PC-3 (cell line): ENCODE measurements at regions not wholly inside any gene's neighbourhood (a gene's known extent, or its start where the extent isn't known, plus 50 kb on each side); places are given as distances from the start of the nearest gene placed in this dataset.

Experiments used
- ATAC-seq: fragments of 200-7000 bp; cut with Tn5 transposase; 2 replicates; pipeline ENCODE4 v1.9.1; 2020; ENCODE audit warnings: mild to moderate bottlenecking, moderate library complexity
- BruUV-seq: library from RNA; stranded (reverse); fragments of 400-500 nt; replicated peaks from 2 replicates; lab custom pipeline; 2021; lab: Mats Ljungman, UMichigan
- CTCF ChIA-PET: fragments of 300-600 bp; sonication (Branson Sonifier 250); formaldehyde crosslinking; loops from one replicate; lab custom pipeline; 2022; ENCODE audit warnings: antibody characterized with exemption; lab: Charles Lee
- POLR2A ChIA-PET: fragments of 300-600 bp; sonication (Branson Sonifier 250); formaldehyde crosslinking; loops from one replicate; lab custom pipeline; 2022; ENCODE audit warnings: antibody characterized with exemption; ENCODE audit not compliant: unreplicated experiment; lab: Charles Lee
- DNase-seq: peaks from one replicate; pipeline ENCODE4 v3.0.0-alpha.2; 2015
- H2AFZ ChIP-seq: fragments of 300-600 bp; sonication (generic); 2 replicates; pipeline ENCODE4 v1.6.0; 2016; ENCODE audit warnings: antibody characterized with exemption, low read length
- H3F3A ChIP-seq: fragments of 300-600 bp; sonication (generic); one replicate; pipeline ENCODE4 v1.6.0; 2017; ENCODE audit warnings: antibody characterized with exemption, low read length, control low read depth, mild to moderate bottlenecking; ENCODE audit not compliant: unreplicated experiment
- H3K27ac ChIP-seq: fragments of 300-600 bp; sonication (generic); 2 replicates; pipeline ENCODE4 v1.5.1; 2016; ENCODE audit warnings: mild to moderate bottlenecking, low read length
- H3K27me3 ChIP-seq: fragments of 300-600 bp; sonication (generic); 2 replicates; pipeline ENCODE4 v1.6.1; 2016; ENCODE audit warnings: low read length, mixed read lengths
- H3K36me3 ChIP-seq: fragments of 300-600 bp; sonication (generic); 2 replicates; pipeline ENCODE4 v1.6.1; 2016; ENCODE audit warnings: low read depth, mixed run types, low read length, mixed read lengths
- H3K4me1 ChIP-seq: fragments of 300-600 bp; sonication (generic); 2 replicates; pipeline ENCODE4 v1.5.1; 2016; ENCODE audit warnings: low read length; ENCODE audit not compliant: insufficient read depth
- H3K4me2 ChIP-seq: fragments of 300-600 bp; sonication (generic); 2 replicates; pipeline ENCODE4 v1.6.0; 2016; ENCODE audit warnings: low read length
- H3K4me3 ChIP-seq: fragments of 300-600 bp; sonication (generic); 2 replicates; pipeline ENCODE4 v1.5.1; 2016; ENCODE audit warnings: mild to moderate bottlenecking, low read length, mixed read lengths
- H3K79me2 ChIP-seq: fragments of 300-600 bp; sonication (generic); 2 replicates; pipeline ENCODE4 v1.6.1; 2017; ENCODE audit warnings: low read length, mixed read lengths
- H3K9ac ChIP-seq: fragments of 300-600 bp; sonication (generic); 2 replicates; pipeline ENCODE4 v1.6.0; 2016; ENCODE audit warnings: mild to moderate bottlenecking, low read length
- H3K9me2 ChIP-seq: fragments of 300-600 bp; sonication (generic); replicated peaks from 2 replicates; pipeline ENCODE4 v1.6.1; 2016; ENCODE audit warnings: mixed run types, low read length, mixed read lengths
- H3K9me3 ChIP-seq: fragments of 300-600 bp; sonication (generic); 2 replicates; pipeline ENCODE4 v1.6.1; 2016; ENCODE audit warnings: low read length, mixed read lengths
- H4K20me1 ChIP-seq: fragments of 300-600 bp; sonication (generic); 2 replicates; pipeline ENCODE4 v1.6.1; 2016; ENCODE audit warnings: low read length, mixed read lengths
- CTCF ChIP-seq: fragments of 300-600 bp; sonication (generic); conservative IDR thresholded peaks from 2 replicates; pipeline ENCODE4 v1.5.1; 2017; ENCODE audit warnings: antibody characterized with exemption, low read depth, mild to moderate bottlenecking, low read length
- EZH2 ChIP-seq: fragments of 300-600 bp; sonication (generic); IDR thresholded peaks from one replicate; pipeline ENCODE4 v1.6.1; 2017; ENCODE audit warnings: antibody characterized with exemption, mild to moderate bottlenecking, low read length; ENCODE audit not compliant: unreplicated experiment
- EZH2phosphoT487 ChIP-seq: fragments of 300-600 bp; sonication (generic); IDR thresholded peaks from 2 replicates; pipeline ENCODE4 v1.6.1; 2018; ENCODE audit warnings: mild to moderate bottlenecking, antibody characterized with exemption, low read length, borderline replicate concordance
- intact Hi-C: fragments of 100-400 bp; cut with micrococcal nuclease; formaldehyde crosslinking; loops from 2 replicates; pipeline ENCODE4 v1.9.0; 2023

- no peaks in the 10 kb centered on the region for H3F3A ChIP-seq
- H3K27me3 ChIP-seq: no peaks in the 10 kb centered on the region
- no peaks in the 10 kb centered on the region for H3K9me2 ChIP-seq
- ChIA-PET CTCF (no interaction called here), POLR2A (no interaction called here)
- no peaks in the 10 kb centered on the region for H3K9me3 ChIP-seq
- H3K4me2 ChIP-seq: no peak overlapping the region
- no peaks in the 10 kb centered on the region for H3K79me2 ChIP-seq
- no peak overlapping the region for H3K9ac ChIP-seq
- no peaks in the 10 kb centered on the region for H4K20me1 ChIP-seq
- ATAC-seq (no peak), DNase-seq (no peak)
- H3K27ac ChIP-seq: no peak overlapping the region
- H3K36me3 ChIP-seq: no peaks in the 10 kb centered on the region
- H3K4me3 ChIP-seq: no peak overlapping the region
- no peaks in the 10 kb centered on the region for H3K4me1 ChIP-seq
- intact Hi-C loops: no loop called here
- no TSS peak for BruUV-seq
- no peak overlapping the region for H2AFZ ChIP-seq
- TF ChIP-seq CTCF (no peak), EZH2 (no peak), EZH2phosphoT487 (no peak)
These were observed 587.1 kb downstream of the RBFOX1 start for GRCh38 chr16:7919782-7920181.

DNA sequence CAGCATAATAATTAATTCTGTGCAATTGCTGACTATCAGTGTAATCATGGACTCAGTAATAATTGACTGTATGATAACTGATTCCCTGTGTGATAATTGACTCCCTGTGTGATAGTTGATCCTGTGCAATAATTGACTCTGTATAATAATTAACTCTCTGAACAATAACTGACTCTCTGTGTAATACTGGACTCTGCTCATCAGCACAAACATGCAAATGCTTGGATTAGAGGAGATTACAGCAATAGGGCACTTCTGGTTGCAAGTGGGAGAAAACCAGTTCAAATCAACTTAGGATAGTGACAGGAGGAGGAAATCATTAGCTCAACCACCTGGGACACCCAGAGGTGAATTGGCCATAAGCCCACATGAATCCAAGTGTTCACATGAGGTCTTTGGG lies 582.1 kb downstream of the RBFOX1 start:
- no peak for TF ChIP-seq CTCF
- no peak for TF ChIP-seq EZH2
- no peak for TF ChIP-seq EZH2phosphoT487
- ATAC-seq (no peak), DNase-seq (no peak)
- intact Hi-C loops: no loop called here
- no TSS peak for BruUV-seq
- ChIA-PET CTCF (no interaction called here), POLR2A (no interaction called here)
- Histone ChIP-seq H4K20me1 (no peaks in the 10 kb centered on the region), H3K9ac (no peak overlapping the region), H3K27me3 (no peaks in the 10 kb centered on the region), H3K4me3 (no peak overlapping the region), H3K27ac (no peak overlapping the region), H3K9me2 (no peaks in the 10 kb centered on the region), H3K36me3 (no peaks in the 10 kb centered on the region), H3F3A (no peaks in the 10 kb centered on the region), H3K79me2 (no peaks in the 10 kb centered on the region), H3K4me1 (no peaks in the 10 kb centered on the region), H3K4me2 (no peak overlapping the region), H2AFZ (no peak overlapping the region), H3K9me3 (no peaks in the 10 kb centered on the region)

DNA sequence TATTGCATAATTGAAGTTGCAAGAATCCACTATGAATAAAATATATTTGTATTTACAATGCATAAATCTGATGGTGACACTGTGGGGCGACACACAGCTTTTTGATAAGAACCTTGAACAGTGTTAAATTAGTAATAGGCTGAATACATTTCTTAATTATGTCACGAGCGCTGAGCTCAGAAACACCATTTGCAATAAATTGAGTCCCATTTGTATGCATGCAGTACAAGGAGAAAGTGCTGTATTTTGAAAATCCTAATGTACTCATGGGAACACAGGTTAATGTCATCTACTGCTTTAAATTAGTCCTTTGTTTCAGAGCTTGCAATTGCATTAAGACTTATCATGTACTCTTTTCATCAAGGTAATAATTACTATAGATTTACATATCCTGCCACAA lies 579.5 kb downstream of the RBFOX1 start:
- Histone ChIP-seq H4K20me1 (no peaks in the 10 kb centered on the region), H3K9me3 (no peaks in the 10 kb centered on the region), H3K27ac (no peak overlapping the region), H3K4me3 (no peak overlapping the region), H3K4me2 (no peak overlapping the region), H3K79me2 (no peaks in the 10 kb centered on the region), H3K36me3 (no peaks in the 10 kb centered on the region), H3K9me2 (no peaks in the 10 kb centered on the region), H3F3A (no peaks in the 10 kb centered on the region), H3K27me3 (no peaks in the 10 kb centered on the region), H2AFZ (no peak overlapping the region), H3K9ac (no peak overlapping the region), H3K4me1 (no peaks in the 10 kb centered on the region)
- ChIA-PET CTCF (no interaction called here), POLR2A (no interaction called here)
- DNase-seq (no peak), ATAC-seq (no peak)
- TF ChIP-seq CTCF: no peak
- TF ChIP-seq EZH2phosphoT487: no peak
- TF ChIP-seq EZH2: no peak
- intact Hi-C loops: no loop called here
- no TSS peak for BruUV-seq
